Mesenteric fat pad (tissue), 1 donor: ENCODE measurements at regions not wholly inside any gene's neighbourhood (a gene's known extent, or its start where the extent isn't known, plus 50 kb on each side); places are given as distances from the start of the nearest gene placed in this dataset.
"Not testable (repeated sequence)": the region's sequence is repeated elsewhere in the genome, so short reads cannot be mapped to it uniquely, and the experiment has no call there.

Experiments used
- DNase-seq: peaks from one replicate; pipeline ENCODE4 v3.0.0-alpha.2; 2020; ENCODE audit warnings: low spot score
- donor health status: DM: yes; HTN: yes; CAD: no.

DNA sequence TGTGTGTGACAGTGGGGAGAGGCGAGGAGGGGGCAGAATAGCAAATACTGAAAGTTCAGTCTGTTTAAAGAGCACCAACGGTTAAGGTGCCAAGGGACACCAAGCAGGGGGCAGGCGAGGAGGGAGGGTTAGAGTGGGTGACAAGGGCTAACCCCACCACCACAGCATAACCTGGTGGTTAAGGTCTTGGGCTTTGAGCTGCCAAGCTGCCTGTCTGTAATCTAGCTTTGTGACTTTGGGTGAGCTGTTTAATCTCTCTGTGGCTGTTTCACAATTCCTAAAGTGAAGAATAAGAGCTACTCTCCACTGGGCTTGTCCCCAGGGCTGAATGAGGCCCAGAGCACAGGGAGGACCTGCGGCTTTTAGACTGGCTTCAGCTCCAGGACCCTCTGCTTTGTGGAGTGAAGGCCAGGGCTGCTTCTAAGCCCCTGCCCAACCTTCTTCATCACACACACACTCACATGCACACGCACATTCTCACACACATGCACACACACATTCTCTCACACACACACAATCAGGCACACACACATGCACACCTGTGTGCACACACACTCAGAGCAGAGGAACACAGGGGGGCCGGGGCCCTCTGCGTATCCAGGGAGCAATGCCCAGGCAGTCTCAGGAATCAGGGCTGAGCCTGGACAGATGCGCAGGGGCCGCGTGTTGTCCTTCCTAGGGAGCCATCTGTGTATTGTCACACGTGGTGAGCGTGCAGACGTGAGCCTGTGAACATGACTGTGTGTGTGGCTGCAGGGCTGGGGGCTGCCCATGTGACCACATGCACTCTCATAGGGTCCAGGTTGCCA, 101.6 kb upstream of the TARDBP start:
- DNase-seq: no peak

DNA sequence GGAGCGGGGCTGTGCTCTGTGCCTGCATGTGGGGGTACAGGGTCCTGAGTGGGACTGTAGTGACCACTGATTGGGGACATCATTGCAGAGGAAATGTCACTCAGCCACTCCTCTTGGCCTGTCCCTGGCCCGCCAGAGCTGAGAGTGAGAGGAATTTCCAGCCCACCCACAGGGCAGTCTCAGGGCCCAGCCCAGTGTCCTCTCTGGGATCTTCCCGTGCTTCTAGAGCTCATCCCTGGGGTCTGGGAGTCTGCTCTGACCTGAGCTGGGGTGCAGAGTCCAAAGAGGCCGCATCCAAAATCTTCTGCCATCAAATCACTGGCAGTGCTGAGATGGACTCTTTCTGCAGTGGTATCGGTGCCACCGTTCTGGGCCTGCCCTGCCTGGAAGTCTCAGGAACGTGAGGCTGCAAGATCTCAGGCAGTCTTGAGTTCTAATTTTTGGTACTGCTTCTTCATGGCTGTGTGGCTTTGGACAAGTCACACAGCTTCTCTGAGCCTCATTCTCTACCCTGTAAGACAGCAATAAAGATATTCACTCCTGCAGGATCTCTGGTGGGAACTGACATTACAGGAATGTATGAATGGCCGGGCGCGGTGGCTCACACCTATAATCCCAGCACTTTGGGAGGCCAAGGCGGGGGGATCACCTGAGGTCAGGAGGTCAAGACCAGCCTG, 100.8 kb upstream of the TARDBP start:
- DNase-seq: no peak

DNA sequence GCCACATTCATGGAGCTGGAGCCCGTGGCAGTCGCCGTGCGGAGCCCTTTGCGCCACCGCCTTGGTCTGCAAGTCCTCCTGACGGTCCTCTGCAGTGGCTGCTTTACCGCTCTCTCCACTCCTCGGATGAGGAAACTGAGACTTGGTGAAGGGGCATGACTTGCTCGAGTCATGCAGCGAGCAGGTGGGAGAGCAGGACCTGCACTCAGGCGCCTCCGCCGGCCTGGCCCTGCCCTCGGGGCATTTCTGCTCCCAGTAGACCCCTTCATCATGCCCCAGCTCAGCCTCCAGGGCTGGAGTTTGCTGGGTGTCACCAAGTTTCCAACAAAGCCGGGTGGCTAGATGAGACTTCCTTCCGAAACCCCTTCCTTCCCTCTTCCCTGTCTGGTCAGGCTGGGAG, 100.0 kb upstream of the TARDBP start:
- no peak for DNase-seq

DNA sequence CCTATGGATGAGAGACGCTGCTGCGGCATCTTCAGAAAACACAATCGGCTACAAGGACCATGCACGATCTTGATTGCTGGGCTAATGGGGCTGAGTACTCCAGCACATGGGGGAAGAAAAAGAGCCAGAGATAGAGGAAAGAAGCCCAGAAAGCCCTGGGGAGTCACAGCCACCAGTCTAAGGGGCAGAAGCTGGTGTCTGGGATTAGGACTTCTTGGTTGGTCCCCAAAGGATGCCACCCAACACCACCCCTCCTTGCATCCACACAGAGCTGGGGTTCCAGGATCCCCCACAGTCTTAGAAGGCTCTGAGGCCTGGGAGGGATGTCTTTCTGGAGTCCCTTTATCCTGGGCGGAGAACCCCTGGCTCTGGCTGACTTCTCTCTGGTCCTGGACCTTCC, 98.4 kb upstream of the TARDBP start:
- DNase-seq: no peak

DNA sequence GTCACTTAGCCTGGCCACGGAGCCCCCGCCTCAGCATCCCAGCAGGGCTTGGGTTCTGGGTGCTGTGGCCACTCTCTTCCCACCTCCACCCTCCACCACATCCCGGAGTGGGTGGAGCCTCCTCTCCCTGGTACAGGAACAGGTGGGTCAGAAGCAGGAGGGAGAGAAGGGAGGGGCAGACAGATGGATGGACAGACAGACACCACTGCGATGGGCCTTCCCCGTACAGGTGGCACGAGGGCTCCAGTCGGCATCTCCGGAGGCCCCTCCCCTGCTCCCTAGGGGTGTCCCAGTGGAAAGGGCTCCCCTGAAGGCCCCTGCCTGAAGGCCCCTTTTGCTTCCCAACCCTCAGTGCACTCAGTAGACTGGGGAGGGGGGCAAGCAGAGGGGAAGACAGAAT, 96.9 kb upstream of the TARDBP start:
- no peak for DNase-seq

DNA sequence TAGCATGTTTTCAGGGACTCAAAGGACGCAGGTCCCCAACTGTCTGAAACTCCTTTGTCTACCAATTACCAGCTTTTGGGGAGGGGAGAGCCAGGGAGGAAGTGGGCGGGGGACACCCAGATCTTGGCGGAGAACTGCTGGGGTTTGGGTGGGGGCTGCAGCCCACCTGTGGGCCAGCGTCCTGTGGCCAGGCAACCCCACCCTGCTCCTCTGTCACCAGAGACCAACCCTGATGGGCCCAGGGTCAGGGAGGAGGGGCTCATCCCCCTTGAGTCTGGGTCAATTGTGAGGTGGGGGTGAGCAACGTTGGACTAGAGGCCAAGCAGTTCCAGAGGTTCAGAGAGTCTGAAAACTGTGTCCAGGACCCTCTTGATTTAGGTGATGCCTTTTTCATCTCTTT, 96.1 kb upstream of the TARDBP start:
- no peak for DNase-seq

DNA sequence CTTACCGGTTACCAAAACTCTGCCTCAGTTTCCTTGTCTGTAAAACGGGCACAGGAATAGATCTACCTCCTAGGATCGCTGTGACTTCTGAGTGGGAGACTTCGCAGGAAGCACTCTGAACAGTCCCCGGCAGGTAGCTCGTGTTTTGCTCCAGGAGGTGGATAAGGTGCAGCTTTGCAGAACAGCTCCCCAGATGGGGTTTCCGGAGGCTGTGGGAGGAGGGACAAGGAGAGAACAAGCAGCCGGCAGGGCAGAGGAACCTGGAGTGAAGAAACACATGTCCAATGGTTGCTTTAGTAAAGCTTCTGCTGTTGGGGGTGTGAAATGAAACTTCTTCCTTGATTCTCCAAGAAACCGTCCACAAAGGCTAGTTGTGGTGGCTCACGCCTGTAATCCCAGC, 95.5 kb upstream of the TARDBP start:
- DNase-seq: no peak

DNA sequence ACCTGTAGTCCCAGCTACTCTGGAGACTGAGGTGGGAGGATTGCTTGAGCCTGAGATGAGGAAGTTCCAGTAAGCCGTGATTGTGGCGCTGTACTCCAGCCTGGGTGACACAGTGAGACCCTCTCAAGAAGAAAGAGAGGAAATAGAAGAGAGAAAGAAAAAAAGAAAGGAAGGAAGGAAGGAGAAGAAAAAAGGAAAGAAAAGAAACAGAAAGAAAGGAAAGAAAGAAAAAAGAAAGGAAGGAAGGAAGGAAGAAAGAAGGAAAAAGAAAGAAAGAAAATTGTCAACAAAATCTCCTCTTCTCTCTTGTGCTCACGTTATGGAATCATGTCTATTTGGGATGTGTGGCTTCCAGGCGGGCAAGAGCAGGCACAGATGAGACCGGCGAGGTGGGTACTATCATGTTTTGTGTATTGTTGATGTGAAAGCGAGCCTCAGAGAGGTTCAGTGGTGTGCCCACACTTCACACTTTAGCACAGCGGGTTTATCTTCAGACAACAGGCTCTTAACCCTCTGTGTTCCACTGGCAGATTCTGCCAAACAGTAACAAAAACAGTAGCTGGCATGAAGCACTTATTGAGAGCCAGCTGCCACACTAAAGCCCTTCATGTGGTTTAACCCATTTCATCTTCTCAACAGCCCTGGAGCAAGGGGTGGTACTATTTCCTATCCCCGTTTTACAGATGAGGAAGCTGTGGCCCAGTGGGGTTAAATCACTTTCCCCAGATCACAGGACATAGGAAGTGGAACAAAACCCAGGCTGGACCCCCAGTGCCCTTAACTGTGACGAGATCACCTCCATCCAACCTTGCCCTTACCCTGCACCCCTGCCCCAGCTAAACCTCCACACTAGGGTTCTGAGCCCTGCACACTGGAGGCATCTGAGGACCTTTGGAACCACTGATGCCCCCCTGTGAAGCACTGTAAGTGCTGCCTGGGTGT, 94.7 kb upstream of the TARDBP start:
- no peak for DNase-seq

DNA sequence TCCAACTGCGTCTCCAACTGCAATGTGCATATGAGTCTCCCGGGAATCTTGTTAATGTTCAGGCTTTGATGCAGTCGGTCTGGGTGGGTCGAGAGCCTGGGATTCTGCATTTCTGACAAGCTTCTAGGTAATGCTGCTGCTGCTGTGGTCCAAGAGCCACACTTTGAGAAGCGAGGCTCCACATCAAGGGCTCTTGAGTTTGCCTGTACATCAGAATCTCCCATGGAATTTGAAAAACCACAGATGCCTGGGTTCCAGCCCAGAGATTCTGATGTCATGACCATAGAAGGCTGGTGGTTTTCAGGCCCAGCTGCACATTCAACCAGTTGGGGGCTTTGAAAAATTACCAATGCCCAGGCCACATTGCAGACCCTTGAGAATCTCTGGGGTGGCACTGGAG, 93.9 kb upstream of the TARDBP start:
- no peak for DNase-seq

DNA sequence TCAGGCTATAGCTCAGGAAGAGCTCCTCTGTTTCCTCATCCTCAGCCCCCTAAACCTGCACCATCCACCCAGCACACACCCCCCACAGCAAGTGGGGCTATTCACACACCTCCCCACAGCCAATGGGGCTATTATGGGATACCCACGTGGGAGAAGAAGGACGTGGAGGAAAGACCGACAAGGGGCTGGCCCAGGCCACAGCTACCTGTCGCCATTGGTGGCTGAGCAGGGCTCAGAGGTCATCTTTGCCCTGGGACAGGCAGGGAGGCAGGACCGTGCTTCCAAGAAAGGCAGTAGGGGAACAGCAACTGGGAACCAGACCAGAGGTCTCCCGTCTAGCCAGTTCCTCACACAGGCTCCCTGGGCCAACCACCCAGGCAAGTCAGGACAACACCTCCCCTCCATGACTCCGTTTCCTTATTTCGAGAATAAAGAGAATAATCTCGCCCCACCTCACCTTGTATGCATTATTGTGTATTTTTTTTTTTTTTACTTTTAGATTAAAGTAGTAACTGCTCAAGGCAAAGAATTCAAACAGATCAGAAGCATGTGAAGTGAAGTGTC, 92.3 kb upstream of the TARDBP start:
- no peak for DNase-seq

DNA sequence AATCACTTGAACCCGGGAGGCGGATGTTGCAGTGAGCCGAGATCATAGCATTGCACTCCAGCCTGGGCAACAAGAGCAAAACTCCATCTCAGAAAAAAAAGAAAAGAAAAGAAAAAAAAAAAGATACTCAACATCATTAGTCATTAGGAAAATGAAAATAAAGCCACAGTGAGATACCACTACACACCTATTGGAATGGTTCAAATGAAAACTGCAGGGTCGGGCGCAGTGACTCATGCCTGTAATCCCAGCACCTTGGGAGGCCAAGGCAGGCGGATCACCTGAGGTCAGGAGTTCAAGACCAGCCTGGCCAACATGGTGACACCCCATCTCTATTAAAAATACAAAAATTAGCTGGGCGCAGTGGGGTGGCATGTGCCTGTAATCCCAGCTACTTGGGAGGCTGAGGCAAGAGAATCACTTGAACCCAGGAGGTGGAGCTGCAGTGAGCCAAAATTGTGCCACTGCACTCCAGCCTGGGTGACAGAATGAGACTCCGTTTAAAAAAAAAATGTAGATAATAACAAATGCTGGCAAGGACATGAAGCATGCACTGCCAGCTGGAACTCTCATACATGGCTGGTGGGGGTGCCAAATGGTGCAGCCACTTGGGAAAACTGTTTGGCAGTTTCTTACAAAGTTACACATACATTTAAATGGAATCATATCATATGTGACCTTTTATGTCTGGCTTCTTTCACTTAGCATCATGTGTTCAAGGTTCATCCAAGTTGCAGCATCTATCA, 90.0 kb upstream of the TARDBP start:
- not testable (repeated sequence) for DNase-seq

DNA sequence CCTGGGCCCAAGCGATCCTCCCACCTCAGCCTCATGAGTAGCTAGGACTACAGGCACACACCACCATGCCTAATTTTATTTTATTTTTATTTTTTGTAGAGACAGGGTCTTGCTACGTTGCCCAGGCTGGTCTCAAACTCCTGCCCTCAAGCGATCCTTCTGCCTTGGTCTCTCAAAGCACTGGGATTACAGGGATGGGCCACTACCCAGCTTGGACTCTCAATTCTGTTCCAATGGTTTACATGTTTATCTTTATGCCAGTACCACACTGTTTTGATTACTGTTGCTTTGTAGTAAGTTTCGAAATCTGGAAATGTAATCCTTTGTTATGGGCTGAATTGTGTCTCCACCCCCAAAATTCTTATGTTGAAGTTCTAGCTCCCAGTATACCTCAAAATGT, 88.4 kb upstream of the TARDBP start:
- DNase-seq: no peak

DNA sequence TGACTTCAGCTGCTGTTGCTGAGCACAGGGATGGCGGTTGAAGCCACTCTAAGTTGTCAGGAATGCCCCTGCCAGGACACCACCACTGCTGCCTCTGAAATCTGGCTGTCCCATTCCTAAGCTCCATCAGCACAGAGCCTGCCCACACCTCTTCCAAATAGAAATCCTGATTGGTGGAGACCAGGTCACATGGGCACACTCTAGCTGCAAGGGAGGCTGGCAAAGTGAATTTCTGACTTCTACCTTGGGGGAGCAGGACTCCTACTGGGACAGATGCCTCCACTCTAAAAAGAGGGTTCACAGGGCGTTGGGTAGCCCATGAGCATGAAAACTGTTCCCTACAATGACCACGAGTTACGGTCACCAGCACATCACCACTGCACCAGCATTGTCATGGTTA, 83.8 kb upstream of the TARDBP start:
- no peak for DNase-seq

DNA sequence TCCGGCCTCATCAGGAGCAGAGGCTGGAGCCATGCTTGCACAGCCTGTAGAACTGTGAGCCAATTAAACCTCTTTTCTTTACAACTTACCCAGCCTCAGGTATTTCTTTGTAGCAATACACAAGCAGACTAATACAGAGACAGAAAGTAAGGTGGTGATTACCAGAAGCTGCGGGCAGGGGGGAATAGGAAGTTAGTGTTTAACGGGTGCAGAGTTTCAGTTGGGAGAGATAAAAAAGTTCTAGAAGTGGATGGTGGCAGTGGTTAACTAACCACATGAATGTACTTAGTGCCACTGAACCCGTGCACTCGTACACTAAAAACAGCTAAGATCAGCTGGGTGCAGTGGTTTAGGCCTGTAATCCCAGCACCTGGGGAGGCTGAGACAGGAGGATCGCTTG, 80.4 kb upstream of the TARDBP start:
- no peak for DNase-seq

DNA sequence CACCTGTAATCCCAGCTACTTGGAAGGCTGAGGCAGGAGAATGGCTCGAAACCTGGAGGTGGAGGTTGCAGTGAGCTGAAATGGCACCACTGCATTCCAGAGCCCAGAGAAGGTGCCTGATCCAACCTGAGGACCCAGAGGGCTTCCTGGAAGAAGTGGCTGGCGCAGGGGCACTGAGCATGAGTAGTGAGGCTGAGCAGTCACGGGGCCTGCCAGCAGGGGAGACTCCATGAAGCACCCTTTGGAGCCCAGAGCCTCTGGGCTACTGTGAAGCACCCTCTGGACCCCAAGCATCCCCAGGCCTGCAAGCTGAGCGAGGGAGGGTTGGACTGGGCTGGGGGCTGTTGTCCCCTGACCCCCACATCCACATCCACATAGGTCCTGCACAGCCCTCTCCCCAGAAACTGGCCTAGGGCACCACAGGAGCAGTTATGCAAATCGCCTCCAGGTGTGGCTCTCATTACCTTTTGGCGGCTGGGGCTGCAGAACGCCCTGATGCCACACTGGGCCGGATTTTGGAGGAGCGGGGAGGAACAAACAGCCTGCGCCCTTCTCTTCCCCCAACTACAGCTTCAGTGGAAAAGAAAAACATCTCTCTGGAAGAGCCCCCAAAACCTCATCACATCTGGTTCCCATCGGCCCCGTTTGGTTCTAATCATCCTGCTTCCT, 78.2 kb upstream of the TARDBP start:
- no peak for DNase-seq

DNA sequence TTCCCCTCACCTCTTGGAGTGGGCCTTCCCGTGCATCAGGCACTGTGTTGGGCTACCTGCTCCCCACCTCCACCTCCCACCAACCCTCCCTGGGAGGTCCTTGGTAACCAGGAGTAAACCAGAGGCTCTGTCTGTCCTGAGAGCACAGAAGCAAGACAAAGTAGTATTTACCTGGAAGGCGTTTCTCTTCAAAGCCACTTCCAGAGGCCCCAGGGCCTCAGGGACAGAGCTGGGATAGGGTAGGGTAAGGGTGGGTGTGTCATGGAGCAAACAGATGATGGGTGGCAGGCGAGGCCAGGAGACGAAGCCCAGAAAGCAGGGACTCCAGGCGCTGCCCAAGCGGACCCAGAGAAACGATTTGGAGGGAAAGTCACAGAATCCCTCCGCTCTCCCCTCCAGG, 77.2 kb upstream of the TARDBP start:
- DNase-seq: no peak

DNA sequence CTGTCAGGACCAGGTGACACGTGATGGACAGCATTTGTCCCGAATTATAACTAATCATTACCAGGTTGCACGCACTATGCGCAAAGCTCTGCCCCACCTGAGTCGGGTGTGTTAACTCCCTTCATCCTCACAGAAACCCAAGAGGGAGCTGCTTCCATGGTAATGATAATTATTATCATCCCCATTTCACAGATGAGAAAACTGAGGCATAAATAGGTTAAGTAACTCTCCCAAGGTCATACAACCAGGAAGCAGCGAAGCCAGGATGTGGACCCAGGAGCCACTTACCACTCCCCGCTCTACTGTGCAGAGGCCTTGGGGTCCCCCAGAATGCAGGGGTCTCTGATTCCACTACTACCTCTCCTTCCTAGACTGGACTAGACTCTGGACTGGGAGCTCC, 76.7 kb upstream of the TARDBP start:
- DNase-seq: no peak

DNA sequence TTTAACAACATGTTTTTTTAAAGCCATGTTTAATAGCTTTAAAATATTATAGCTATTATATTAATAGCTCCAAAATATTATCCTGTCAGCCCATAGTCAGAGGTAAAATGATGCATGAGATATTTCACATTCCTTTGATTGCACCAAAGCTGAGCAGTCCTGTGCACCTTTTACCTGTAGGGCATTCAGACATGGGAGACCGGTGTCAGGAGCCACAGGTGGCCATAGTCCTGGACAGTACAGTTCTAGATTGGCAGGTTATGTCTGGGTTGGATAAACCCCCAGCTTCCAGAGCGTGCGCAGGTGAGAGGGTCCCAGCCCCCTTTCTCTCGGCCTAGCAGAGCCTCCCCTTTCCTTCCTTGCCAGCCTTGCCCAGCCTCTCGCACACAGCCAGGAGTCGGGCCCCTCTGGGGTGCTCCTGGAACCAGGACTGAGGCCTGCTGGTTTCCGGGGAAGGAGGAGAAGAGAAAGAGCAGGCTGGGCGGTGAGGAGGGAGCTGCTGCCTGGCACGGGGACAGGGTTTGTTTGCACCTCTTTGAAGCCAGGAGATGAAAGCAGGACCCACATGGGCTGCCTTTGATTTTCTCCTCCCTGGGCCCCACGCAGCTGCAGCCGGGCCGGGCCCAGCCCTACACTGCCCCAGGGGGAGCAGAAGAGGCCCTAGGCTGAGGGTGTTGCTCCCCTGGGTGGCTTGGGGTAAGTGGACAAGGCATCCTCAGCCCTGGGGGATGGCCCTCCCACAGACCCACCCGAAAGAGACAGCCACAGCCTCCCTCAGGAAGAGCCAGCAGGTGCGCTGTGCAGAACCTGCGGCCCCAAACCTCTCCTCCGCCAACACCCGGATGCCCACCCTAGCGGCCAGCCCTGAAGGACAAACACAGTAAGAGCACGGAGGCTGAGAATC, 75.2 kb upstream of the TARDBP start:
- no peak for DNase-seq

DNA sequence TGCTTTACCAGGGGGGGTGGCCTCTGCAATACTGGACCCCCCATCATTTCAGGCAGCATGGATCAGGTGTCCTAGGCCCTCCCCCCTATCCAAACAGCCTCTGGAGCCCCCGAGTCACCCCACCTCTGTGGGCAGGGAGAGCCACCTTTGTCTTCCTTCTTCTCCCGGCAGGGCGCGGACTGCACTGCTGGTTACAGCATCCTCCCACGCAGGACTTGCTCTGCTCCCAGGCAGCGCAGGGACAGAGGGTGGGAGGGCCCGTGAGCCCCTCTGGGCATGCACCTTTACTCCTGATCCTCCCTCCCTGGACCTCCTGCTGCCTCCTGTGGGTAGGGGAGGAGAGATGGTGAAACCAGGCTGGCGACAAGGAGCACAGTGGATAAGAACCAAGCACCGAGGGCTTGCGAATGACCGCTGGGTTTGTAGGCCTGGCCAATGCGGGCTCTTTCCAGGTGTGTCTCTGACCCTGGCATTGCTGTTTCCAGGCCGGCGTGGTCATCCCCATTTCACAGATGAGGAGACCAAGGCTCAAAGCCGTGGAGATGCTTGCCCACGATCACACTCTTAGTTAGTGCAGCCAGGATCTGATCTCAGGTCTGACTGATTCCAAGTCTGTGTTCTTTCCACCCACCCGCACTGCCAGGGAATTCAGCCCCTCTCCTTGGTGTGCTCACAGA, 73.6 kb upstream of the TARDBP start:
- DNase-seq: no peak
